ENCODE measurements at regions not wholly inside any gene's neighbourhood (a gene's known extent, or its start where the extent isn't known, plus 50 kb on each side); places are given as distances from the start of the nearest gene placed in this dataset.

DNA sequence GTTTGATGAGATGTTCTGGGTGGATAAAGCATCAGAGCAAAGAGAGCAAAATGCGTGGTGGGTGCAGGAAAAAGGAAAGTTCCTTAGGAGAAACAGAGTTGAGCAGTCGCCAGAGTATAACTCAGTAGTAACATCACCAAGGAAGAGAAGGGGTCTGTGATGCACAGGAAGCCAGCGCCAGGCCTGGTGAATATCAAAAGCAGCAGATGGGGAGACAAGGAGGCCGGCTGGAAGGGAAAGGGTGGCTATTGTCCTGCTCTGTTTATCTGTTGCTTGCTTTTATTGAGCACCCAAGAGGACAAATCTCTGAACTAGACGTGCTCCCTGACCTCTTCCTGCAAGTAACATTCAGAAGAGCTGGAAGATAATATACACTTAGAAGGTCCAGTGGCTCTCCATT lies 52.7 kb upstream of the GRAMD1B start:
- H3K27ac ChIP-seq (ENCODE audit: extremely low read length, insufficient read depth, low read length), result no peak overlapping the region
- BruUV-seq (replicated peaks), result no TSS peak
- CTCF ChIA-PET (ENCODE audit: low intra/inter-chr PET ratio, low total read pairs), result no interaction called here
- no peaks in the 10 kb centered on the region for H3K36me3 ChIP-seq (replicated peaks in 1 of 2; ENCODE audit: control insufficient read depth in 1 of 2, insufficient read depth in 2 of 2, low read length in 2 of 2)
- no peak overlapping the region for H2AFZ ChIP-seq (ENCODE audit: low read length)
- H3K9ac ChIP-seq (ENCODE audit: insufficient read depth, low read depth, low read length), result no peak overlapping the region
- POLR2A ChIA-PET, result no interaction called here
- TF ChIP-seq, protein P1, sequence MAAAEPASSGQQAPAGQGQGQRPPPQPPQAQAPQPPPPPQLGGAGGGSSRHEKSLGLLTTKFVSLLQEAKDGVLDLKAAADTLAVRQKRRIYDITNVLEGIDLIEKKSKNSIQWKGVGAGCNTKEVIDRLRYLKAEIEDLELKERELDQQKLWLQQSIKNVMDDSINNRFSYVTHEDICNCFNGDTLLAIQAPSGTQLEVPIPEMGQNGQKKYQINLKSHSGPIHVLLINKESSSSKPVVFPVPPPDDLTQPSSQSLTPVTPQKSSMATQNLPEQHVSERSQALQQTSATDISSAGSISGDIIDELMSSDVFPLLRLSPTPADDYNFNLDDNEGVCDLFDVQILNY (CRISPR knock-in tag; conservative IDR thresholded peaks at IDR 0.05), result no peak
- TF ChIP-seq, protein P2, sequence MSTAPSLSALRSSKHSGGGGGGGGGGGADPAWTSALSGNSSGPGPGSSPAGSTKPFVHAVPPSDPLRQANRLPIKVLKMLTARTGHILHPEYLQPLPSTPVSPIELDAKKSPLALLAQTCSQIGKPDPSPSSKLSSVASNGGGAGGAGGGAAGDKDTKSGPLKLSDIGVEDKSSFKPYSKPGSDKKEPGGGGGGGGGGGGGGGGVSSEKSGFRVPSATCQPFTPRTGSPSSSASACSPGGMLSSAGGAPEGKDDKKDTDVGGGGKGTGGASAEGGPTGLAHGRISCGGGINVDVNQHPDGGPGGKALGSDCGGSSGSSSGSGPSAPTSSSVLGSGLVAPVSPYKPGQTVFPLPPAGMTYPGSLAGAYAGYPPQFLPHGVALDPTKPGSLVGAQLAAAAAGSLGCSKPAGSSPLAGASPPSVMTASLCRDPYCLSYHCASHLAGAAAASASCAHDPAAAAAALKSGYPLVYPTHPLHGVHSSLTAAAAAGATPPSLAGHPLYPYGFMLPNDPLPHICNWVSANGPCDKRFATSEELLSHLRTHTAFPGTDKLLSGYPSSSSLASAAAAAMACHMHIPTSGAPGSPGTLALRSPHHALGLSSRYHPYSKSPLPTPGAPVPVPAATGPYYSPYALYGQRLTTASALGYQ (CRISPR knock-in tag; IDR thresholded peaks at IDR 0.05), result no peak
- no peak for TF ChIP-seq ZNF143 (CRISPR knock-in tag; IDR thresholded peaks at IDR 0.05)
- no peak for TF ChIP-seq TEAD2 (CRISPR knock-in tag; IDR thresholded peaks at IDR 0.05)
- peaks cover 1 to 3% of the 10 kb centered on the region in 2 experiments; a peak in 2 of 5 replicates for H3K27me3 ChIP-seq (ENCODE audit: control insufficient read depth in 1 of 2, insufficient read depth in 2 of 2, low read length in 2 of 2)
- in situ Hi-C loops (cut with HindIII; ENCODE audit: extremely low pct_ligation_motif_present, low pct_unique_long_range_greater_than_20kb), result no loop called here
- H3K9me3 ChIP-seq (ENCODE audit: low read length), result no peaks in the 10 kb centered on the region
- FAIRE-seq, result no peak
- ATAC-seq, result no peak
- 2% methylated on average over 5 of the region's 5 CpGs for WGBS (ENCODE audit: low lambda C conversion rate)
- H3K4me3 ChIP-seq (replicated peaks in 1 of 3; ENCODE audit: insufficient read depth in 1 of 3, low read depth in 2 of 3, low read length in 3 of 3), result no peak overlapping the region
- H3K79me2 ChIP-seq (ENCODE audit: insufficient read depth, low read length), result no peaks in the 10 kb centered on the region
- intact Hi-C loops (cut with micrococcal nuclease; ENCODE audit: unreplicated experiment), result no loop called here
- no peak overlapping the region for H3K4me2 ChIP-seq (ENCODE audit: low read depth, low read length)
- no peaks in the 10 kb centered on the region for H4K20me1 ChIP-seq (ENCODE audit: insufficient read depth, low read length)
- DNase-seq (ENCODE audit: low spot score), result no peak
- no peaks in the 10 kb centered on the region for H3K4me1 ChIP-seq (ENCODE audit: insufficient read depth, low read length)

DNA sequence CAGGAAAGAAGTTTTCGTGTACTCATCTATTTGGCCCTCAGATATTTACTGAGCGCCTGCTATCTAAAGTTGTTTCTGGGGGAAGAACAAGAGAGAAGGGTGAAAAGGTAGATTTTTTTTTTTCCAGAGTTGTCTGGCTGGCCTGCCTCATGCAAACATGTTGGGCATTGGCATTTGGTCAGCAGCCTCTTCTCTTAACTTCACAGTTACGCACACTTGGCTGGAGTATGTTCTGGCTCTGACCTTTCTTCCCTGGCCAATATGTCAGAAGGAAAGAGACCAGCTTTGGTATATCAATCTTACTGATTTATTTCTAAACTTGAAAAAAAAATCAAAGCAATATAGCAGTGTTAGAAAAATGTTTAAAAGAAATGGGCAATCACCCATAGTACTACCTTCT lies 54.2 kb upstream of the GRAMD1B start:
- H3K36me3 ChIP-seq (replicated peaks in 1 of 2; ENCODE audit: control insufficient read depth in 1 of 2, insufficient read depth in 2 of 2, low read length in 2 of 2), result no peaks in the 10 kb centered on the region
- no peaks in the 10 kb centered on the region for H3K4me1 ChIP-seq (ENCODE audit: insufficient read depth, low read length)
- no peaks in the 10 kb centered on the region for H4K20me1 ChIP-seq (ENCODE audit: insufficient read depth, low read length)
- ChIA-PET CTCF (ENCODE audit: low intra/inter-chr PET ratio, low total read pairs) (no interaction called here), POLR2A (no interaction called here)
- no peaks in the 10 kb centered on the region for H3K9me3 ChIP-seq (ENCODE audit: low read length)
- FAIRE-seq (no peak), ATAC-seq (no peak), DNase-seq (ENCODE audit: low spot score) (no peak)
- no peak overlapping the region for H3K4me3 ChIP-seq (replicated peaks in 1 of 3; ENCODE audit: insufficient read depth in 1 of 3, low read depth in 2 of 3, low read length in 3 of 3)
- H3K27ac ChIP-seq (ENCODE audit: extremely low read length, insufficient read depth, low read length), result no peak overlapping the region
- H3K4me2 ChIP-seq (ENCODE audit: low read depth, low read length), result no peak overlapping the region
- 23% methylated on average over 3 of the region's 3 CpGs for WGBS (ENCODE audit: low lambda C conversion rate)
- in situ Hi-C loops (cut with HindIII; ENCODE audit: extremely low pct_ligation_motif_present, low pct_unique_long_range_greater_than_20kb) (no loop called here), intact Hi-C loops (cut with micrococcal nuclease; ENCODE audit: unreplicated experiment) (no loop called here)
- H3K9ac ChIP-seq (ENCODE audit: insufficient read depth, low read depth, low read length), result no peak overlapping the region
- H3K27me3 ChIP-seq (ENCODE audit: control insufficient read depth in 1 of 2, insufficient read depth in 2 of 2, low read length in 2 of 2), result peaks cover 0 to 7% of the 10 kb centered on the region in 2 experiments; a peak in 1 of 5 replicates
- no peaks in the 10 kb centered on the region for H3K79me2 ChIP-seq (ENCODE audit: insufficient read depth, low read length)
- no peak overlapping the region for H2AFZ ChIP-seq (ENCODE audit: low read length)
- no TSS peak for BruUV-seq (replicated peaks)
- TF ChIP-seq RARA (CRISPR knock-in tag; IDR thresholded peaks at IDR 0.05) (no peak), THYN1 (CRISPR knock-in tag; IDR thresholded peaks at IDR 0.05; ENCODE audit: borderline replicate concordance, low read depth) (no peak), TGIF2 (CRISPR knock-in tag; IDR thresholded peaks at IDR 0.05) (no peak), ZNF253 (CRISPR knock-in tag; IDR thresholded peaks at IDR 0.05; ENCODE audit: borderline replicate concordance) (no peak)
- TF ChIP-seq, protein P3, sequence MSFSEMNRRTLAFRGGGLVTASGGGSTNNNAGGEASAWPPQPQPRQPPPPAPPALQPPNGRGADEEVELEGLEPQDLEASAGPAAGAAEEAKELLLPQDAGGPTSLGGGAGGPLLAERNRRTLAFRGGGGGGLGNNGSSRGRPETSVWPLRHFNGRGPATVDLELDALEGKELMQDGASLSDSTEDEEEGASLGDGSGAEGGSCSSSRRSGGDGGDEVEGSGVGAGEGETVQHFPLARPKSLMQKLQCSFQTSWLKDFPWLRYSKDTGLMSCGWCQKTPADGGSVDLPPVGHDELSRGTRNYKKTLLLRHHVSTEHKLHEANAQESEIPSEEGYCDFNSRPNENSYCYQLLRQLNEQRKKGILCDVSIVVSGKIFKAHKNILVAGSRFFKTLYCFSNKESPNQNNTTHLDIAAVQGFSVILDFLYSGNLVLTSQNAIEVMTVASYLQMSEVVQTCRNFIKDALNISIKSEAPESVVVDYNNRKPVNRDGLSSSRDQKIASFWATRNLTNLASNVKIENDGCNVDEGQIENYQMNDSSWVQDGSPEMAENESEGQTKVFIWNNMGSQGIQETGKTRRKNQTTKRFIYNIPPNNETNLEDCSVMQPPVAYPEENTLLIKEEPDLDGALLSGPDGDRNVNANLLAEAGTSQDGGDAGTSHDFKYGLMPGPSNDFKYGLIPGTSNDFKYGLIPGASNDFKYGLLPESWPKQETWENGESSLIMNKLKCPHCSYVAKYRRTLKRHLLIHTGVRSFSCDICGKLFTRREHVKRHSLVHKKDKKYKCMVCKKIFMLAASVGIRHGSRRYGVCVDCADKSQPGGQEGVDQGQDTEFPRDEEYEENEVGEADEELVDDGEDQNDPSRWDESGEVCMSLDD (CRISPR knock-in tag; IDR thresholded peaks at IDR 0.05; ENCODE audit: borderline replicate concordance), result no peak
- TF ChIP-seq, protein P4, sequence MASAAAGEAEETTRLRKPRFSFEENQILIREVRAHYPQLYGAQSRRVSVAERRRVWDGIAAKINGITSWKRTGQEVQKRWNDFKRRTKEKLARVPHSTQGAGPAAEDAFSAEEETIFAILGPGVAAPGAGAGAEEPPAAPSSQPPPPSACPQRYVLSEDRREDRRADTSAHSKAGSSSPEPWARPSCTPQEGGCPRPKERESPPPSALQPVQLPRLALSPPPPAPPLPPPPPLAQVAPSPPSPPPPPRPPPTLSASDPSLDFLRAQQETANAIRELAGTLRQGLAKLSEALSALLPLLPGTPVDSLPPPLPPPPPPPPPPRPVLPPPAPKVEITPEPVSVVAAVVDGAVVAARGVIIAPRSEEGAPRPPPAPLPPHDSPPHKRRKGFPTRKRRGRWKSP (CRISPR knock-in tag; IDR thresholded peaks at IDR 0.05), result no peak

Measured in HepG2 (cell line).